H1 (cell line): ENCODE measurements at regions not wholly inside any gene's neighbourhood (a gene's known extent, or its start where the extent isn't known, plus 50 kb on each side); places are given as distances from the start of the nearest gene placed in this dataset.

Experiments used
- CTCF ChIA-PET: fragments of 300-600 bp; sonication (Branson Sonifier 250); formaldehyde crosslinking; loops from one replicate; lab custom pipeline; 2021; ENCODE audit not compliant: partially characterized antibody; lab: Charles Lee
- POLR2A ChIA-PET: fragments of 300-600 bp; sonication (Branson Sonifier 250); formaldehyde crosslinking; loops from one replicate; lab custom pipeline; 2021; ENCODE audit warnings: inconsistent platforms; ENCODE audit not compliant: partially characterized antibody; lab: Charles Lee
- DNase-seq, 2 experiments: peaks; one replicate each; pipeline versions ENCODE4 v3.0.0 to v3.0.0-alpha.2; 2010 to 2022; ENCODE audit warnings: low spot score in 2 of 2, low read depth in 1 of 2, mixed read lengths in 1 of 2
- FAIRE-seq: peaks from 2 replicates; lab custom pipeline; 2011; peaks lifted over from hg19 to GRCh38; lab: Jason Lieb, UNC
- H2AFZ ChIP-seq: 2 replicates; pipeline ENCODE4 v1.8.1; 2012; ENCODE audit warnings: low read length, inconsistent platforms
- H2AK5ac ChIP-seq: 2 replicates; pipeline ENCODE4 v1.6.1; 2013; ENCODE audit warnings: low read depth, low read length
- H2BK120ac ChIP-seq: replicated peaks from 2 replicates; pipeline ENCODE3; 2013; ENCODE audit warnings: low read depth, low read length, inconsistent platforms
- H2BK12ac ChIP-seq: 2 replicates; pipeline ENCODE4 v1.6.1; 2013; ENCODE audit warnings: low read depth, low read length
- H2BK15ac ChIP-seq: 2 replicates; pipeline ENCODE4 v1.6.1; 2013; ENCODE audit warnings: low read length
- H2BK20ac ChIP-seq: 2 replicates; pipeline ENCODE4 v1.6.1; 2013; ENCODE audit warnings: low read length
- H2BK5ac ChIP-seq: 2 replicates; pipeline ENCODE4 v1.6.1; 2013; ENCODE audit warnings: low read depth, low read length
- H3K14ac ChIP-seq: 2 replicates; pipeline ENCODE4 v1.6.1; 2013; ENCODE audit warnings: inconsistent platforms; ENCODE audit not compliant: insufficient read length
- H3K18ac ChIP-seq: 2 replicates; pipeline ENCODE4 v1.6.1; 2013; ENCODE audit warnings: low read length; ENCODE audit errors: extremely low read depth
- H3K23ac ChIP-seq: 2 replicates; pipeline ENCODE4 v1.6.1; 2013; ENCODE audit warnings: inconsistent platforms; ENCODE audit not compliant: insufficient read length
- H3K23me2 ChIP-seq: 2 replicates; pipeline ENCODE4 v1.6.1; 2013; ENCODE audit warnings: low read depth, low read length
- H3K27ac ChIP-seq: 2 replicates; pipeline ENCODE4 v1.6.1; 2011; ENCODE audit warnings: low read depth, low read length, inconsistent platforms
- H3K27me3 ChIP-seq, 4 experiments: replicated peaks in 1 of 4; 1 replicate in 1 of 4; 2 replicates in 3 of 4; pipeline versions ENCODE4 v1.6.1 to v1.8.1; 2011 to 2013; ENCODE audit warnings: low read length in 3 of 4, mild to moderate bottlenecking in 3 of 4, inconsistent platforms in 2 of 4, mixed read lengths in 2 of 4, moderate library complexity in 1 of 4; ENCODE audit not compliant: control insufficient read depth in 3 of 4, insufficient read depth in 3 of 4; ENCODE audit errors: extremely low read depth in 1 of 4
- H3K36me3 ChIP-seq, 4 experiments: 2 replicates each; pipeline versions ENCODE4 v1.6.1 to v1.8.1; 2011 to 2013; ENCODE audit warnings: mild to moderate bottlenecking in 4 of 4, low read length in 3 of 4, moderate library complexity in 2 of 4, control low read depth in 1 of 4, inconsistent platforms in 1 of 4; ENCODE audit not compliant: insufficient read depth in 4 of 4, control insufficient read depth in 2 of 4
- H3K4ac ChIP-seq: replicated peaks from 2 replicates; pipeline ENCODE3; 2013; ENCODE audit warnings: low read length, low read depth, mixed read lengths, inconsistent platforms; ENCODE audit not compliant: insufficient read length
- H3K4me1 ChIP-seq, 4 experiments: replicated peaks in 1 of 4; 1 replicate in 1 of 4; 2 replicates in 3 of 4; pipeline versions ENCODE4 v1.6.1 to v1.8.1; 2011 to 2013; ENCODE audit warnings: low read length in 3 of 4, inconsistent platforms in 2 of 4, mixed read lengths in 1 of 4; ENCODE audit not compliant: insufficient read depth in 4 of 4, control insufficient read depth in 3 of 4
- H3K4me2 ChIP-seq, 2 experiments: 2 replicates each; pipeline versions ENCODE4 v1.6.1 to v1.8.1; 2011 to 2013; ENCODE audit warnings: low read depth in 2 of 2, low read length in 2 of 2, control low read depth in 1 of 2, inconsistent platforms in 1 of 2, mild to moderate bottlenecking in 1 of 2; ENCODE audit not compliant: insufficient read depth in 1 of 2
- H3K4me3 ChIP-seq, 4 experiments: fragments of 200-600, 300-600 bp in 1 of 4; sonication (generic), shearing (Covaris generic), sonication (Bioruptor Twin) in 1 of 4; 2 replicates each; pipeline versions ENCODE4 v1.5.1 to v1.8.1; 2011 to 2016; ENCODE audit warnings: low read length in 4 of 4, low read depth in 3 of 4, control low read depth in 2 of 4, inconsistent platforms in 2 of 4, mild to moderate bottlenecking in 2 of 4, mixed read lengths in 1 of 4, moderate library complexity in 1 of 4; ENCODE audit not compliant: insufficient read depth in 2 of 4; ENCODE audit errors: extremely low read depth in 1 of 4
- H3K56ac ChIP-seq: replicated peaks from 2 replicates; pipeline ENCODE3; 2013; ENCODE audit warnings: low read depth, mild to moderate bottlenecking, mixed read lengths, low read length, inconsistent platforms; ENCODE audit not compliant: insufficient read length
- H3K79me1 ChIP-seq: 2 replicates; pipeline ENCODE4 v1.6.1; 2013; ENCODE audit warnings: low read depth, low read length, control low read depth
- H3K79me2 ChIP-seq, 2 experiments: 2 replicates each; pipeline versions ENCODE4 v1.6.1 to v1.8.1; 2012 to 2013; ENCODE audit warnings: low read length in 2 of 2, mild to moderate bottlenecking in 2 of 2, inconsistent platforms in 1 of 2; ENCODE audit not compliant: insufficient read depth in 2 of 2, control insufficient read depth in 1 of 2
- H3K9ac ChIP-seq, 4 experiments: replicated peaks in 1 of 4; 1 replicate in 1 of 4; 2 replicates in 3 of 4; pipeline versions ENCODE4 v1.6.1 to v1.8.1; 2011 to 2013; ENCODE audit warnings: low read depth in 3 of 4, low read length in 3 of 4, control low read depth in 2 of 4, mild to moderate bottlenecking in 2 of 4, moderate library complexity in 2 of 4, inconsistent platforms in 1 of 4; ENCODE audit errors: extremely low read depth in 1 of 4
- H3K9me3 ChIP-seq, 2 experiments: 2 replicates each; pipeline versions ENCODE4 v1.6.1 to v1.8.1; 2012 to 2013; ENCODE audit warnings: mild to moderate bottlenecking in 2 of 2, moderate library complexity in 2 of 2, control low read depth in 1 of 2, inconsistent platforms in 1 of 2, low read depth in 1 of 2, low read length in 1 of 2, mixed read lengths in 1 of 2; ENCODE audit not compliant: insufficient read depth in 2 of 2
- H4K20me1 ChIP-seq, 2 experiments: replicated peaks in 1 of 2; 2 replicates each; pipeline versions ENCODE3 to v1.8.1; 2011 to 2013; ENCODE audit warnings: inconsistent platforms in 2 of 2, low read length in 2 of 2, mild to moderate bottlenecking in 1 of 2; ENCODE audit not compliant: insufficient read depth in 2 of 2, control insufficient read depth in 1 of 2
- H4K5ac ChIP-seq: 2 replicates; pipeline ENCODE4 v1.6.1; 2013; ENCODE audit warnings: low read length, low read depth, mixed read lengths, inconsistent platforms; ENCODE audit not compliant: insufficient read length
- H4K8ac ChIP-seq: 2 replicates; pipeline ENCODE4 v1.8.0; 2013; ENCODE audit warnings: mild to moderate bottlenecking, moderate library complexity, low read length, inconsistent platforms; ENCODE audit not compliant: insufficient read depth; ENCODE audit errors: extremely low read depth
- H4K91ac ChIP-seq: replicated peaks from 2 replicates; pipeline ENCODE3; 2013; ENCODE audit warnings: low read length, mixed read lengths, inconsistent platforms; ENCODE audit not compliant: insufficient read length
- ATF3 ChIP-seq: IDR thresholded peaks from 2 replicates; pipeline ENCODE4 v1.6.1; 2011; ENCODE audit warnings: low read depth, mild to moderate bottlenecking, low read length; ENCODE audit not compliant: insufficient read depth
- BRCA1 ChIP-seq: IDR thresholded peaks from 2 replicates; pipeline ENCODE4 v1.6.1; 2012; ENCODE audit warnings: low read depth, low read length, improper control_type of control experiment
- EP300 ChIP-seq, 2 experiments: IDR thresholded peaks; 1 replicate in 1 of 2; 2 replicates in 1 of 2; pipeline ENCODE4 v1.6.1; 2011 to 2012; ENCODE audit warnings: low read depth in 2 of 2, low read length in 2 of 2, mild to moderate bottlenecking in 2 of 2, borderline replicate concordance in 1 of 2, inconsistent platforms in 1 of 2, moderate library complexity in 1 of 2
- JUND ChIP-seq: IDR thresholded peaks from 2 replicates; pipeline ENCODE4 v1.6.1; 2011; ENCODE audit warnings: mild to moderate bottlenecking, improper control_type of control experiment, low read length
- MAFK ChIP-seq: IDR thresholded peaks from 2 replicates; pipeline ENCODE4 v1.6.1; 2012; ENCODE audit warnings: low read depth, mild to moderate bottlenecking, improper control_type of control experiment, low read length
- SAP30 ChIP-seq: fragments of 300-600 bp; sonication (generic); IDR thresholded peaks from 2 replicates; pipeline ENCODE4 v1.7.1; 2012; ENCODE audit warnings: low read length, moderate library complexity, mild to moderate bottlenecking, inconsistent platforms; ENCODE audit not compliant: insufficient read depth, insufficient replicate concordance
- SP4 ChIP-seq: IDR thresholded peaks from 2 replicates; pipeline ENCODE4 v1.6.1; 2012; ENCODE audit warnings: low read length, inconsistent platforms
- SRF ChIP-seq: IDR thresholded peaks from 2 replicates; pipeline ENCODE4 v1.6.1; 2011; ENCODE audit warnings: mild to moderate bottlenecking, low read depth, low read length, moderate library complexity
- TAF1 ChIP-seq: IDR thresholded peaks from 2 replicates; pipeline ENCODE4 v1.6.1; 2011; ENCODE audit warnings: mild to moderate bottlenecking, low read depth, low read length
- TAF7 ChIP-seq: optimal IDR thresholded peaks from 2 replicates; pipeline ENCODE3; 2011; ENCODE audit warnings: low read depth, mild to moderate bottlenecking, inconsistent platforms, low read length, moderate library complexity, borderline replicate concordance
- WGBS, 2 experiments: shearing (Covaris generic) in 1 of 2; methylation state at CpG; one replicate each; pipeline versions ENCODE4 v1.1.6 to v1.1.7; 2013 to 2015; ENCODE audit warnings: low lambda C conversion rate in 2 of 2, mixed read lengths in 2 of 2, inconsistent platforms in 1 of 2, low coverage in 1 of 2, missing lambda C conversion rate in 1 of 2; ENCODE audit not compliant: insufficient replicate concordance in 2 of 2, insufficient coverage in 1 of 2, insufficient read length in 1 of 2; ENCODE audit errors: extremely low coverage in 1 of 2, missing lambda C conversion rate in 1 of 2; 5-methylcytosine and 5-hydroxymethylcytosine counted together
- TF ChIP-seq, protein P1 (sequence below): IDR thresholded peaks from 2 replicates; pipeline ENCODE4 v1.6.1; 2012; ENCODE audit warnings: inconsistent platforms

DNA sequence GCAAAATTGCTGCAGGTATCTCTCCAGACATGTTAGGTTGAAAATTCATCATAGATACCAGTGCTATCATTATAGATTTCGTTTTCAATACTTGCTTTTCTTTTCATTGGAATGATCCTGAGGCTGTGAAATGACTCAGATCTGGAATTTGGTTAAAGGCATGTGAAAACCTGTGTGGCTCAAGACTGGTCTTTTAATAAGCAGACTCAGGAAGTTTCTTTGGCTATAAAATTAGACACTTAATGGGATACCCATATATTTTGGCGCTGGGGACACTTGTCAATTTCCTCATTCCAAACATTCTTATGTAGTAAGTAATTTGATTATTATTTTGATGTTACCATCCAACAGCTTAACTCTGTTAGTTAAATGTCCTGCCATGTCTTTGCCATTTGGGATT is 1041.1 kb upstream of the GBE1 start:
- Histone ChIP-seq H2BK120ac (no peak overlapping the region), H3K27ac (no peak overlapping the region), H3K27me3 (no peaks in the 10 kb centered on the region), H3K36me3 (no peaks in the 10 kb centered on the region), H3K4me2 (no peak overlapping the region), H3K9ac (no peak overlapping the region), H3K4ac (no peak overlapping the region), H2AFZ (peak overlapping the region; percentile 25; the same call in 1 of the 2 replicates), H3K18ac (no peak overlapping the region), H3K4me3 (no peak overlapping the region), H4K8ac (no peak overlapping the region), H4K20me1 (no peaks in the 10 kb centered on the region), H3K4me1 (no peaks in the 10 kb centered on the region), H4K91ac (no peak overlapping the region), H2BK5ac (no peak overlapping the region), H3K9me3 (no peaks in the 10 kb centered on the region), H2BK12ac (no peak overlapping the region), H3K23ac (no peak overlapping the region), H2AK5ac (no peak overlapping the region), H3K56ac (no peak overlapping the region), H2BK15ac (no peak overlapping the region), H3K23me2 (no peaks in the 10 kb centered on the region), H2BK20ac (no peak overlapping the region), H3K14ac (no peak overlapping the region), H3K79me1 (no peaks in the 10 kb centered on the region), H3K79me2 (no peaks in the 10 kb centered on the region), H4K5ac (no peak overlapping the region)
- POLR2A ChIA-PET = no interaction called here
- FAIRE-seq = no peak
- 93% methylated on average over 2 of the region's 2 CpGs; no CpG with 5 or more reads in 1 of the 2 experiments for WGBS, 2 experiments
- no peak for DNase-seq
- TF ChIP-seq SRF = no peak
- no peak for TF ChIP-seq SAP30
- no peak for TF ChIP-seq SP4
- no peak for TF ChIP-seq TAF7
- TF ChIP-seq, protein P1, sequence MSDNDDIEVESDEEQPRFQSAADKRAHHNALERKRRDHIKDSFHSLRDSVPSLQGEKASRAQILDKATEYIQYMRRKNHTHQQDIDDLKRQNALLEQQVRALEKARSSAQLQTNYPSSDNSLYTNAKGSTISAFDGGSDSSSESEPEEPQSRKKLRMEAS = no peak
- TF ChIP-seq JUND = no peak
- no peak for TF ChIP-seq ATF3
- TF ChIP-seq BRCA1 = no peak
- TF ChIP-seq MAFK = no peak
- no peak for TF ChIP-seq TAF1
- no peak for TF ChIP-seq EP300 (IDR thresholded peaks at IDR 0.05; ENCODE audit: borderline replicate concordance in 1 of 2, low read depth in 2 of 2, low read length in 2 of 2)
- CTCF ChIA-PET = no interaction called here
